ENCODE measurements at regions not wholly inside any gene's neighbourhood (a gene's known extent, or its start where the extent isn't known, plus 50 kb on each side); places are given as distances from the start of the nearest gene placed in this dataset.
A peak's percentile ranks its signal among the peaks of the same experiment; 100 is the strongest.

DNA sequence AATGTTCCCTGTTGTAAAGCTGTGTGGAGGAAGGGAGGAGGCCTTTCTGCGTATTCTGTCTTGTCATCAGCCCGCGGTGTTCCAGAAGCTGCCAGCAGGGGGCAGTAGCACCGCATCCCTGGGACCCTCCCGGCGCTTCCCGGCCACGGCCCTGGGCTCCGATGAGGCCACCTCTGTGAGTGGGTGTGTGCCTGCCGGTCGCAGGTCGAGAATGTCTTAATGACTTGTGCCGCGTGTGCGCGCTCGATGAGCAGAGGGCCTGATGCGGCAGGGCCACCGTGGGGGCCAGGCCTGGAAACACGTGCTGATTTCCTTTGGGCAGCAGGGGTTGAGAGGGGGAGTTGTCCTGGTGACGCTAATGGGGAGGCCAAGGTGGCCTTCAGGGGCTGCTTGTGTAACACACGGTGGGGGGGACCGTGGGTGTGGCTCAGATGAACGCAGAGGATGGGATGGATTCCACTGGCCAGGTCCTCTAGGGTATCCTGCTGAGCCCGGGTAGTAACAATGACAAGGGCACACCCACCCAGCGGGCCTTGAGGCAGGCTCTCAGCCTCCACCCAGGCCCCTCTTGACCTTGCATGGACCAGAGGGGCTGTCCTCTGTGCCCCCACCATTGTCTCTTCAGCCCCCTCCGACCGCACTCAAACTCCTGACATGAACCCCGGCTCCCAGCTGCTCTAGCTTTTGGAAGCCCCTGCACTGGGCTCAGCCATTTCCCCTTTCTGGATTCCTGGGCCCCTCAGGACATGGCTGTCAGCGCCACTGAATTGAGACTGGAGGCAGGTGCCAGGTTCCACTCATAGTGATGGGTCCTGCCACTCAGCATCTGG lies 135.9 kb upstream of the PODXL start:
- TF ChIP-seq EZH2 (IDR thresholded peaks at IDR 0.05; ENCODE audit: borderline replicate concordance, low read depth, low read length, severe bottlenecking) (no peak), CTCF (IDR thresholded peaks at IDR 0.05; ENCODE audit: borderline replicate concordance, extremely low read depth, low read length, poor library complexity, severe bottlenecking) (peak; percentile 93)
